ENCODE measurements at regions not wholly inside any gene's neighbourhood (a gene's known extent, or its start where the extent isn't known, plus 50 kb on each side); places are given as distances from the start of the nearest gene placed in this dataset.

DNA sequence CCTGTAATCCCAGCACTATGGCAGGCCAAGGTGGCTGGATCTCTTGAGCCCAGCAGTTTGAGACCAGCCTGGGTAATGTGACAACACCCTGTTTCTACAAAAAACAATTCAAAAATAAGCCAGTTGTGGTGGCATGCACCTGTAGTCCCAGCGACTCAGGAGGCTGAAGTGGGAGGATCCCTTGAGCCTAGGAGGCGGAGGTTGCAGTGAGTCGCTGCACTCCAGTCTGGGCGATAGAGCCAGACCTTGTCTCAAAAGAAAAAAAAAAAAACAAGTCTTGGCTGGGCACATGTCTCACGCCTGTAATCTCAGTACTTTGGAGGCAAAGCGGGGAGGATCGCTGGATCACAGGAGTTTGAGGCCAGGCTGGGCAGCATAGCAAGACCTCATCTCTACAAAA is 74.6 kb upstream of the PDSS1 start:
- H3K27me3 ChIP-seq (ENCODE audit: insufficient read depth) = peaks cover 28% of the 10 kb centered on the region
- H3K27ac ChIP-seq (ENCODE audit: low read depth in 2 of 2, low read length in 1 of 2) = no peak overlapping the region
- ChIA-PET POLR2A (no interaction called here), CTCF (no interaction called here)
- H3K36me3 ChIP-seq (replicated peaks in 1 of 2; ENCODE audit: control insufficient read depth in 1 of 2, insufficient read depth in 2 of 2, low read length in 1 of 2) = no peaks in the 10 kb centered on the region
- no peaks in the 10 kb centered on the region for H3K79me2 ChIP-seq (ENCODE audit: insufficient read depth)
- H3K4me3 ChIP-seq (ENCODE audit: low read depth in 2 of 2, low read length in 1 of 2) = no peak overlapping the region
- DNase-seq = no peak
- H3K4me1 ChIP-seq (ENCODE audit: control insufficient read depth in 1 of 2, insufficient read depth in 2 of 2, low read depth in 1 of 2, low read length in 1 of 2) = no peaks in the 10 kb centered on the region; a peak in 1 of 4 replicates
- H4K20me1 ChIP-seq (ENCODE audit: insufficient read depth) = no peaks in the 10 kb centered on the region
- H3K9me2 ChIP-seq = no peaks in the 10 kb centered on the region
- TF ChIP-seq RCOR1 (IDR thresholded peaks at IDR 0.05; ENCODE audit: low read length) (no peak), NFIC (IDR thresholded peaks at IDR 0.05; ENCODE audit: borderline replicate concordance) (no peak), RAD21 (IDR thresholded peaks at IDR 0.05; ENCODE audit: low read length) (no peak), MEF2A (IDR thresholded peaks at IDR 0.05; ENCODE audit: borderline replicate concordance, low read depth) (no peak), GABPA (IDR thresholded peaks at IDR 0.05; ENCODE audit: low read depth) (no peak), RFX5 (IDR thresholded peaks at IDR 0.05; ENCODE audit: low read length) (no peak), JUND (IDR thresholded peaks at IDR 0.05) (no peak), TAF1 (IDR thresholded peaks at IDR 0.05; ENCODE audit: borderline replicate concordance, low read depth, low read length) (no peak), TCF12 (IDR thresholded peaks at IDR 0.05) (no peak), NRF1 (IDR thresholded peaks at IDR 0.05; ENCODE audit: low read depth, low read length) (no peak), YY1 (IDR thresholded peaks at IDR 0.05; ENCODE audit: low read depth) (no peak), EP300 (IDR thresholded peaks at IDR 0.05; ENCODE audit: borderline replicate concordance in 1 of 2, low read depth in 1 of 2, low read length in 1 of 2) (no peak), FOXJ3 (CRISPR knock-in tag; IDR thresholded peaks at IDR 0.05) (no peak), ELF1 (IDR thresholded peaks at IDR 0.05) (no peak), SIN3A (IDR thresholded peaks at IDR 0.05; ENCODE audit: borderline replicate concordance, low read depth, low read length) (no peak)
- TF ChIP-seq, protein P1, sequence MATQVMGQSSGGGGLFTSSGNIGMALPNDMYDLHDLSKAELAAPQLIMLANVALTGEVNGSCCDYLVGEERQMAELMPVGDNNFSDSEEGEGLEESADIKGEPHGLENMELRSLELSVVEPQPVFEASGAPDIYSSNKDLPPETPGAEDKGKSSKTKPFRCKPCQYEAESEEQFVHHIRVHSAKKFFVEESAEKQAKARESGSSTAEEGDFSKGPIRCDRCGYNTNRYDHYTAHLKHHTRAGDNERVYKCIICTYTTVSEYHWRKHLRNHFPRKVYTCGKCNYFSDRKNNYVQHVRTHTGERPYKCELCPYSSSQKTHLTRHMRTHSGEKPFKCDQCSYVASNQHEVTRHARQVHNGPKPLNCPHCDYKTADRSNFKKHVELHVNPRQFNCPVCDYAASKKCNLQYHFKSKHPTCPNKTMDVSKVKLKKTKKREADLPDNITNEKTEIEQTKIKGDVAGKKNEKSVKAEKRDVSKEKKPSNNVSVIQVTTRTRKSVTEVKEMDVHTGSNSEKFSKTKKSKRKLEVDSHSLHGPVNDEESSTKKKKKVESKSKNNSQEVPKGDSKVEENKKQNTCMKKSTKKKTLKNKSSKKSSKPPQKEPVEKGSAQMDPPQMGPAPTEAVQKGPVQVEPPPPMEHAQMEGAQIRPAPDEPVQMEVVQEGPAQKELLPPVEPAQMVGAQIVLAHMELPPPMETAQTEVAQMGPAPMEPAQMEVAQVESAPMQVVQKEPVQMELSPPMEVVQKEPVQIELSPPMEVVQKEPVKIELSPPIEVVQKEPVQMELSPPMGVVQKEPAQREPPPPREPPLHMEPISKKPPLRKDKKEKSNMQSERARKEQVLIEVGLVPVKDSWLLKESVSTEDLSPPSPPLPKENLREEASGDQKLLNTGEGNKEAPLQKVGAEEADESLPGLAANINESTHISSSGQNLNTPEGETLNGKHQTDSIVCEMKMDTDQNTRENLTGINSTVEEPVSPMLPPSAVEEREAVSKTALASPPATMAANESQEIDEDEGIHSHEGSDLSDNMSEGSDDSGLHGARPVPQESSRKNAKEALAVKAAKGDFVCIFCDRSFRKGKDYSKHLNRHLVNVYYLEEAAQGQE (IDR thresholded peaks at IDR 0.05; ENCODE audit: low read depth, low read length) = no peak
- TF ChIP-seq, protein P2, sequence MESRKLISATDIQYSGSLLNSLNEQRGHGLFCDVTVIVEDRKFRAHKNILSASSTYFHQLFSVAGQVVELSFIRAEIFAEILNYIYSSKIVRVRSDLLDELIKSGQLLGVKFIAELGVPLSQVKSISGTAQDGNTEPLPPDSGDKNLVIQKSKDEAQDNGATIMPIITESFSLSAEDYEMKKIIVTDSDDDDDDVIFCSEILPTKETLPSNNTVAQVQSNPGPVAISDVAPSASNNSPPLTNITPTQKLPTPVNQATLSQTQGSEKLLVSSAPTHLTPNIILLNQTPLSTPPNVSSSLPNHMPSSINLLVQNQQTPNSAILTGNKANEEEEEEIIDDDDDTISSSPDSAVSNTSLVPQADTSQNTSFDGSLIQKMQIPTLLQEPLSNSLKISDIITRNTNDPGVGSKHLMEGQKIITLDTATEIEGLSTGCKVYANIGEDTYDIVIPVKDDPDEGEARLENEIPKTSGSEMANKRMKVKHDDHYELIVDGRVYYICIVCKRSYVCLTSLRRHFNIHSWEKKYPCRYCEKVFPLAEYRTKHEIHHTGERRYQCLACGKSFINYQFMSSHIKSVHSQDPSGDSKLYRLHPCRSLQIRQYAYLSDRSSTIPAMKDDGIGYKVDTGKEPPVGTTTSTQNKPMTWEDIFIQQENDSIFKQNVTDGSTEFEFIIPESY (IDR thresholded peaks at IDR 0.05; ENCODE audit: borderline replicate concordance, low read depth) = no peak
- TF ChIP-seq, protein P3, sequence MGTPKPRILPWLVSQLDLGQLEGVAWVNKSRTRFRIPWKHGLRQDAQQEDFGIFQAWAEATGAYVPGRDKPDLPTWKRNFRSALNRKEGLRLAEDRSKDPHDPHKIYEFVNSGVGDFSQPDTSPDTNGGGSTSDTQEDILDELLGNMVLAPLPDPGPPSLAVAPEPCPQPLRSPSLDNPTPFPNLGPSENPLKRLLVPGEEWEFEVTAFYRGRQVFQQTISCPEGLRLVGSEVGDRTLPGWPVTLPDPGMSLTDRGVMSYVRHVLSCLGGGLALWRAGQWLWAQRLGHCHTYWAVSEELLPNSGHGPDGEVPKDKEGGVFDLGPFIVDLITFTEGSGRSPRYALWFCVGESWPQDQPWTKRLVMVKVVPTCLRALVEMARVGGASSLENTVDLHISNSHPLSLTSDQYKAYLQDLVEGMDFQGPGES (IDR thresholded peaks at IDR 0.05; ENCODE audit: low read depth, low read length) = no peak
- H2AFZ ChIP-seq (ENCODE audit: low read depth) = no peak overlapping the region
- no peaks in the 10 kb centered on the region for H3F3A ChIP-seq (replicated peaks; ENCODE audit: insufficient read depth)
- no peak overlapping the region for H3K4me2 ChIP-seq
- H3K9ac ChIP-seq = no peak overlapping the region
- no peaks in the 10 kb centered on the region for H3K9me3 ChIP-seq
- 32% methylated on average over 7 of the region's 7 CpGs for whole genome bisulfite sequencing (ENCODE audit: low lambda C conversion rate)

All from SK-N-SH (cell line).